Activated B cell treated with CpG ODN at 0.5 μM for 24 hours (primary cell): ENCODE measurements at regions not wholly inside any gene's neighbourhood (a gene's known extent, or its start where the extent isn't known, plus 50 kb on each side); places are given as distances from the start of the nearest gene placed in this dataset.

Experiments
- ATAC-seq: fragments of 200-7000 bp; cut with Tn5 transposase; one replicate; pipeline ENCODE4 v1.10.0; 2021; ENCODE audit warnings: low read depth, mild to moderate bottlenecking, moderate library complexity
- CTCF ChIA-PET: fragments of 350-600 bp; sonication (Branson Sonifier 250); formaldehyde crosslinking; loops from one replicate; lab custom pipeline; 2021; ENCODE audit warnings: antibody characterized with exemption; lab: Charles Lee
- POLR2A ChIA-PET: fragments of 350-600 bp; sonication (Branson Sonifier 250); formaldehyde crosslinking; loops from one replicate; lab custom pipeline; 2021; ENCODE audit warnings: antibody characterized with exemption; lab: Charles Lee
- DNase-seq: peaks from one replicate; pipeline ENCODE4 v3.0.0; 2022
- H3K27ac Mint-ChIP-seq: one replicate; pipeline ENCODE4 v1.8.0; 2020; ENCODE audit warnings: mixed read lengths
- H3K27me3 Mint-ChIP-seq: one replicate; pipeline ENCODE4 v1.8.0; 2021; ENCODE audit warnings: mixed read lengths
- H3K36me3 Mint-ChIP-seq: one replicate; pipeline ENCODE4 v1.8.0; 2021; ENCODE audit warnings: low read depth, mixed read lengths
- H3K4me1 Mint-ChIP-seq: one replicate; pipeline ENCODE4 v1.8.0; 2021; ENCODE audit warnings: mixed read lengths
- H3K4me3 Mint-ChIP-seq: one replicate; pipeline ENCODE4 v1.8.0; 2020; ENCODE audit warnings: mild to moderate bottlenecking, mixed read lengths
- H3K9me3 Mint-ChIP-seq: one replicate; pipeline ENCODE4 v1.8.0; 2020; ENCODE audit warnings: mixed read lengths
- intact Hi-C: fragments of 100-400 bp; cut with micrococcal nuclease; formaldehyde crosslinking; loops from one replicate; pipeline ENCODE4 v1.15.1; 2024
- TF ChIP-seq, protein P1 (sequence below): fragments of 200-600 bp; IDR thresholded peaks from one replicate; pipeline ENCODE4 v1.8.0; 2022; ENCODE audit warnings: antibody characterized with exemption, mild to moderate bottlenecking

DNA sequence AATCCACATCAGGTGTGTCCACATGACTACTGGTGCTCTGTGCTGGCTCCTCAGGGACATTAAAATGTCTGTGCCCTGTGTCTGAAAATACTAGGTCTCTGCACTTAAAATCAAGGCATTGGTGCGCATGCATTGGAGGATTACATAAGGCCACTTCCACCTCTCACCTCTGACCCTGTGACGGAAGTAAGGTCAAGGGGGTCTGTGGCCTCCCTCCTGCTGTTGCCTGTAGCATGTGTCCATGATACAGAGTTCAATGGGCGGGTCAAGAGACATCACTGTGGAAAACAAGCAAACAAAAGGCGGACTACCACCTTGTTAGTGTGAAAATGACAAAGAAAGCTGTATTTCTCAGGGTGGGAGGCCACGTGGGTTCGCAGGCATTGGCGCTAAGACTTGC is 208.6 kb upstream of the PWP1 start:
- CTCF ChIA-PET: no interaction called here
- no peaks in the 10 kb centered on the region for H3K9me3 Mint-ChIP-seq

DNA sequence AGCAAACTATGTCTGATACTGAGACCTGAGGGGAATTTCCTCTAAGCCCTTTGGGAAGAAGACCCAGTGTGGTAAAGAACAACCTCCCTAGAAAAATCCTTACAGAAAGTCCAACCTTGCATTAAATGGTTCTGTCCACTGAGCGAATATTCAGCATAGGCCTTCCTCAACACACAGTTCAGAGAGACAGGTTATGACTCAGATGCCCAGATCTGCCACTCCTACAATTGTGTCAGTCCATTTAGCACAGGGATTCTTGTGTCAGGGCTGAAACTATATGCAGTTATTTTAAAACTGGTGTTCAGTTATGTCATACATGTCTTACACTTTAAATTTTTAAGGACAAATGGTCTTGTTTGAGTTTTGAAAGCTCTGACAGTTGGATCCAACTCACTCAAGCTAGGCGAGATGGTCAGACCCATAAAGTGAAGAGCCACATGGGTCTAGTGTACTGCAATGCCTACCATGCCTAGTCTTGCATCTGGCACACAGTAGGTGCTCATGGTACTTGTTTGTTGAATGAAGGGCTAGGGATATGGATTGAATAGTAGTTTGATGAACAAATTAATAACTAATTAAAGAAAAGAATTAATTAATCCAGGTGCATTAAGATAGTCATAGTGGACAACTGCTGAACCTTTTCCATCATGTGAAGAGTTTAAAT is 207.5 kb upstream of the PWP1 start:
- no peak for DNase-seq
- POLR2A ChIA-PET: no interaction called here
- CTCF ChIA-PET: no interaction called here
- intact Hi-C loops: no loop called here
- ATAC-seq: no peak
- Mint-ChIP-seq H3K4me3 (no peak overlapping the region), H3K27me3 (peaks cover 2% of the 10 kb centered on the region), H3K9me3 (no peaks in the 10 kb centered on the region), H3K36me3 (no peaks in the 10 kb centered on the region), H3K27ac (no peak overlapping the region), H3K4me1 (peaks cover 21% of the 10 kb centered on the region)
- TF ChIP-seq, protein P1, sequence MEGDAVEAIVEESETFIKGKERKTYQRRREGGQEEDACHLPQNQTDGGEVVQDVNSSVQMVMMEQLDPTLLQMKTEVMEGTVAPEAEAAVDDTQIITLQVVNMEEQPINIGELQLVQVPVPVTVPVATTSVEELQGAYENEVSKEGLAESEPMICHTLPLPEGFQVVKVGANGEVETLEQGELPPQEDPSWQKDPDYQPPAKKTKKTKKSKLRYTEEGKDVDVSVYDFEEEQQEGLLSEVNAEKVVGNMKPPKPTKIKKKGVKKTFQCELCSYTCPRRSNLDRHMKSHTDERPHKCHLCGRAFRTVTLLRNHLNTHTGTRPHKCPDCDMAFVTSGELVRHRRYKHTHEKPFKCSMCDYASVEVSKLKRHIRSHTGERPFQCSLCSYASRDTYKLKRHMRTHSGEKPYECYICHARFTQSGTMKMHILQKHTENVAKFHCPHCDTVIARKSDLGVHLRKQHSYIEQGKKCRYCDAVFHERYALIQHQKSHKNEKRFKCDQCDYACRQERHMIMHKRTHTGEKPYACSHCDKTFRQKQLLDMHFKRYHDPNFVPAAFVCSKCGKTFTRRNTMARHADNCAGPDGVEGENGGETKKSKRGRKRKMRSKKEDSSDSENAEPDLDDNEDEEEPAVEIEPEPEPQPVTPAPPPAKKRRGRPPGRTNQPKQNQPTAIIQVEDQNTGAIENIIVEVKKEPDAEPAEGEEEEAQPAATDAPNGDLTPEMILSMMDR: no peak

More for the DNA sequence above, 208.6 kb upstream of the PWP1 start:
- Mint-ChIP-seq H3K27ac (no peak overlapping the region), H3K27me3 (peaks cover 2% of the 10 kb centered on the region), H3K36me3 (no peaks in the 10 kb centered on the region), H3K4me1 (peaks cover 21% of the 10 kb centered on the region), H3K4me3 (no peak overlapping the region)
- TF ChIP-seq, protein P1: no peak
- DNase-seq (no peak), ATAC-seq (no peak)
- intact Hi-C loops: no loop called here
- POLR2A ChIA-PET: no interaction called here

DNA sequence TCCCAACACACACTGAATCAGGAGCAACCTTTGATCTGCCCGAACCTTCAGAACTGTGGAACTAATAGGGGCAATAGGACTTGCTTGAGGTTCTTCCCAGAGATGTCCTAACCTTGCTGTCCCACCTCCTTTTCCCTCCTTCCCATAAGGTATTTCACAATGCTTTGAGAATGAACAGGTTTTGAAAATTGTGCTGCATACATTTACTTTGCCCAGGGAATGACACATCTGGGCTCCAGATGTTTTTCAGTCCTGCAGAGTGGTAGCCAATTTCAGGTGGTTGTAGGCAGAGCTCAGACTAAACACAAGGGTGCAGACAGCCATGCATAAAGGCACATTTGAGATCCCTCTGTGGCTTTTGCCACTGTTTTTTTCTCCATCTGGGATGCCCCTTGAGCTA is 206.7 kb upstream of the PWP1 start:
- H3K4me3 Mint-ChIP-seq: no peak overlapping the region
- TF ChIP-seq, protein P1: no peak
- intact Hi-C loops: no loop called here
- CTCF ChIA-PET: no interaction called here
- H3K9me3 Mint-ChIP-seq: no peaks in the 10 kb centered on the region
- POLR2A ChIA-PET: no interaction called here
- ATAC-seq (no peak), DNase-seq (no peak)
- H3K36me3 Mint-ChIP-seq: no peaks in the 10 kb centered on the region
- H3K4me1 Mint-ChIP-seq: peaks cover 21% of the 10 kb centered on the region
- peaks cover 2% of the 10 kb centered on the region for H3K27me3 Mint-ChIP-seq
- H3K27ac Mint-ChIP-seq: no peak overlapping the region

DNA sequence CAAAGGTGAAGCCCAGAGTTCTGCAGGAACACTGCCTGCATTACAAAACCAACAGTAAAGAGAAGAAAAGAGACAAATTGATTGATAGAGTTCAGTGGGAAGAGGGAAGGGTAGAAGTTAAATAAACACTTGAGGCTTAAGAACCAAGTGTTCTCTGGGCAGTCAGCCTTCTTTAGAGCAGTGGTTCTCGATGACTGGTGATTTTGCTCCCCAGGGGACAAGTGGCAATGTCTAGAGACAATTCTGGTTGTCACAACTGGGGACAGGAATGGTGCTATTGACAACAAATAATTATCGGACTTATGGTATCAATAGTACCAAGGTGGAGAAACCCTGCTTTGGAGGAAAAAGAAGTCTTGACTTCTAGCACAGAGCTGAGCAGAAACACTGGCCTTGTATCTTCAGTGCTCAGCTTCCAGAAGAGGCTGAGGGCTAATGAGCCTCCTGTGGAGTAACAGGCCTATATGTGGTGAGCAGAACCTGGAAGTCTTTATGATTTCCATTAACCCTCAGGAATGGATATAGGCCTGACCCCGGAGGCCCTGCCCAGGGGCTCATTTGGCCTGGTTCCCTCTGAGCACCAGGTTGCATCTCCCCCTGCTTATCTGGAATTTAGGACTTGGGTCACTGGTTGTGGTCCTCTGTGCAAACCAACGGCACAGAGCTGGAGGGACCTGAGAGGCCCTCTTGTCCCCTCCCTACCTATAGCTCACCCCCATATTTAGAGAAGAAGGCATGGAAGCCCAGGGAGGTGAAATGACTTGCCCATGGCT is 204.6 kb upstream of the PWP1 start:
- POLR2A ChIA-PET: no interaction called here
- CTCF ChIA-PET: no interaction called here
- ATAC-seq (no peak), DNase-seq (no peak)
- intact Hi-C loops: no loop called here
- TF ChIP-seq, protein P1: no peak
- Mint-ChIP-seq H3K9me3 (no peaks in the 10 kb centered on the region), H3K4me3 (no peak overlapping the region), H3K27ac (no peak overlapping the region), H3K27me3 (peaks cover 5% of the 10 kb centered on the region), H3K36me3 (no peaks in the 10 kb centered on the region), H3K4me1 (peaks cover 6% of the 10 kb centered on the region)

DNA sequence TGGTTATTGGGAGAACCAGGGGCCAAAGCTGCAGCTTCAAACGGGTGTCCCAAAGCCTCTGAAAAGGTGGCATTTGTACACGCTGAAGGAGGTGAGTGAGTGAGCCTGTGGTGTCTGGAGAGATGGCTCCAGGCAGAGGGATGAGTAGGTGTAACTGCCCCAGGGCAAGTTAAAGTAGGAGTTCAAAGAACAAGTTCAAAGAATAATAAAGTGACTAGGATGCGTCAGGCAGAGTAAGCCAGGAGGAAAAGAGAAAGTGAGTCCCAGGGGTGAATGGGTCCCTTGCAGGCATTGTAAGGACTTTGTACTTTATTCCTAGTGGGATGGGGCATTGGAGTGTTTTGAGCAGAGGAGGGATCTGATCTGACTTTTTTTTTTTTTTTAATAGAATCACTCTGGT is 201.4 kb upstream of the PWP1 start:
- POLR2A ChIA-PET: no interaction called here
- Mint-ChIP-seq H3K4me3 (no peak overlapping the region), H3K36me3 (no peaks in the 10 kb centered on the region), H3K9me3 (no peaks in the 10 kb centered on the region), H3K27ac (no peak overlapping the region), H3K4me1 (peaks cover 12% of the 10 kb centered on the region), H3K27me3 (peaks cover 5% of the 10 kb centered on the region)
- TF ChIP-seq, protein P1: no peak
- DNase-seq (no peak), ATAC-seq (no peak)
- intact Hi-C loops: no loop called here
- CTCF ChIA-PET: no interaction called here
